ENCODE measurements at regions not wholly inside any gene's neighbourhood (a gene's known extent, or its start where the extent isn't known, plus 50 kb on each side); places are given as distances from the start of the nearest gene placed in this dataset.

DNA sequence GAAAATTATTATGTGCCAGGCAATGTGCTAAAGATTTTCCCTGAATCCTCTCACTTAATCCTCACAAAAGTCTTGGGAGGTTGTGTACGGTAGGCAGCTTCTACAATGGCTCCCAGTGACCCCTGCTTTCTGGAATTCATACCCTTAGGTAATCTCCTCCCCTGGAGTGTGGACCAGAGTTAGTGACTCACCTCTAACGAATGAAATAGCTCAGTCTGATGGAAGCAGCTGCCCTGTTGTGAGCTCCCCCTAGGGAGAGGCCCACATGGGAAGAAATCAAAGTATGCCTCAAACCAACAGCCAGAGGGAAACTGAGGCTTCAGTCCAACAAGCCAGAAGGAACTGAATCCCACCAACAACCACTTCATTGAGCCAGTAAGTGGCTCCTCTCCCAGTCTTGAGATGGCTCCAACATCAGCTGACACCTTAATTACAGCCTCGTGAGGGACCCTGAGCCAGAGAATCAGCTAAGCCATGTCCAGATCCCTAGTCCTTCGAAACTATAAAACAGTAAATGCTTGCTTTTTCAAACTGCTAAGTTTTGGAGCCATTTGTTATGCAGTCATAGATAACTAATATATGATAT, 98.9 kb upstream of the ISX start:
- Mint-ChIP-seq H3K9me3 (no peaks in the 10 kb centered on the region), H3K4me1 (no peaks in the 10 kb centered on the region), H3K4me3 (no peak overlapping the region), H3K36me3 (no peaks in the 10 kb centered on the region), H3K27me3 (peaks cover 2% of the 10 kb centered on the region), H3K27ac (no peak overlapping the region)

DNA sequence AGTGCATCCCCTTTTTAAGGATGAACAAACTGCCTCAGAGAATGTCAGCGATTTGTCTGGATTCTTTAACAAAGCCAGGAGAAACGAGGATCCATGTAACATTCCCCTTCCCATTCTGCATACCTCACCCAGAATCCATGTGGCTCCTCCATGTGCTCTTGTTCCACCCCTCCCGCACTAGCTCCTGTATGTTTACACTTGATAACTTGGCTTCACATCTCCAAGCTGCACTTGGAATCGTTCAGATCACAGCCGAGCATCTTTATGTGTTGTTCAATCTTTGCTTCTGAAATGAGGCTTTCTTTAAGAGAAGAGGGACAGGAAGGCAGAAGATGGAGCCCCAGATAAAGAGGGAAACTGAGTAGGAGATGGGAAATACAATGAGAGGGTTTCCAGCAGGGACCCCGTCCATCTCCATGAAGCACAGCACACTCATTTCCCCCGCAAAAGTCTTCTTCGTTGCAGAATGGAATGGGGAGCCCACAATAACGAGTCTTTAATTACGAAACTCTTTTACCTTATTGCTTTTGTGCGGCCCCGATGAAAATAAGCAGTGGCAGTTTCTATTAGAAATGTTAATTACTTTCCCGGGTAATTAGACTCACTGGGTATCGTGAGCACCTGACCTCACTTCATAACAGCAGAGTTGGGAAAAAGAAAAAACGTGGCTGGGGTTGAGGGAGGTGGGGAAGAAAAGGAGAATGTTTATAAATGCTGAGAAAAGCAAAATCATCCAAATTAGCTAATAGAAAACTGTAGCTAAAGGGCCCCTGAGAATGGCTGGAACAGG, 96.8 kb upstream of the ISX start:
- Mint-ChIP-seq H3K4me1 (no peaks in the 10 kb centered on the region), H3K27ac (no peak overlapping the region), H3K36me3 (no peaks in the 10 kb centered on the region), H3K4me3 (no peak overlapping the region), H3K27me3 (peaks cover 6% of the 10 kb centered on the region), H3K9me3 (no peaks in the 10 kb centered on the region)

DNA sequence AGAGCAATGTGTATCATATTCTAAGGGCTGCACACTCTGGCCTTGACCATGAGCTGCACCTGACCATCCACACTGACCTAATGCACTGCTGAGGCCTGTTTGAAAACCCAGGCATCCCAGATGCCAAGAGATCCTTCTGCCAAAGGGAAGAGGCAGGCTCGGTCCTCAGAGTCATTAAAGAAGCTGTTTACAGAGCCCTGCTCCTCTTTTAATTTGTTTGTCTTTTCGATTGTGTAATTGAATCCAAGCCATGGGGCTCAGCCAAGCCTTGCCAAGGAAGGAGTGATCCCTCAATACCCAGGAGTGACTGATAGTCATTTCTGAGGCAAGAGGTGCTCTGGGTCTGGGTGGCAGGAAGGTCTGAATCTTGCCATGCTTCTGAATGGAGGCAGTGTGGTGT, 94.5 kb upstream of the ISX start:
- Mint-ChIP-seq H3K27me3 (peaks cover 6% of the 10 kb centered on the region), H3K4me1 (no peaks in the 10 kb centered on the region), H3K4me3 (no peak overlapping the region), H3K27ac (no peak overlapping the region), H3K9me3 (no peaks in the 10 kb centered on the region), H3K36me3 (no peaks in the 10 kb centered on the region)

DNA sequence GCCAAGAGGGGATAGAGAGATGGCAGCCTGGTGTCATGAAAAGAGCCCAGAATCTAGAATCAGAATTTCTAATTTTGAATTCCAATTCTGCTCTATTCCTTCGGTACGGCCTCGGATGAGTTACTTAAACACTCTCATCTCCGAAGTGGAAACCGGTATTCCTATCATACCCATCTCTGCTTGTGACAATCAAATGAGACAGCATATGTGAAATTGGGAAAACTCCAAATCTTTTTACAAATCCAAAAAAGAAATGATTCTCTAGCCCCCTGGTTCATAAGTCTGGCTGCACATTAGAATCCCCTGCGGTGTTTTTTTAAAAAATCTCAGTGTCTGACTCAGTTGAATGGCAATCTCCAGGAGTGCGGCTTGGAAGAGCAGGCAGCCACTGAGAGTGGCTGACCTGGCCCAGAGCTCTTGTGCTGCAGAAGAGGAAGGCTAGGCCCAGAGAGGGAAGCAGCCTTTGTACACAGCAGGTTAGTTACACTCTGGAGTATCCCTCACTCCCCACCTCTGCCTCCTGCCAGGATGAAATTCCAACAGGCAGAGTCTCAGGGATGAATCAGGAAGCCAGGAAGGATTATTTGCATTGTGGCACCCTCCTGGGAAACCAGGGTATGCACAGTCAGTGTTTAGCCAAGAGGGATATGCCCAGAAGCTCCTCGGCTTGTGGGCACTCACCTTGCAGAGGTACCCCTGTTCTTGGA, 93.6 kb upstream of the ISX start:
- Mint-ChIP-seq H3K4me3 (no peak overlapping the region), H3K27me3 (peaks cover 6% of the 10 kb centered on the region), H3K4me1 (no peaks in the 10 kb centered on the region), H3K36me3 (no peaks in the 10 kb centered on the region), H3K9me3 (no peaks in the 10 kb centered on the region), H3K27ac (no peak overlapping the region)

DNA sequence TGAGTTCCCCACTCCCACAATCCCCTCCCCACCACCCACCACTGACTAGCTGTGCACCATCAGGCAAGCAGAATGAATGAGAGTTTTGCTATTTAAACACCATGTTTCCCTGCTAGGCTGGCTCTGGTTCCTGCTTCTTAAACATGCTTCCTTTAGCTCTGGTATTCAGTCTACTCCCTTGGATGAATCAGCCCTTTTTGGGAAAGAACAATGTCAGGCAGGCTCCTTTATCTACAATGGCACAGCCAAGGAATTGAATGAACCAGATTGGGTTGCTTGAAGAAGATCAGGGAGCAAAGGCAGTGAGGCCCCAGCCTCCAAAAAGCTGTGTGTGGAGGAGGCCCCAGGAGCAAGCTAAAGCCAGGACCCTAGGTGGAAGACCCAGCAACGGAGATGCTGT, 92.9 kb upstream of the ISX start:
- Mint-ChIP-seq H3K36me3 (no peaks in the 10 kb centered on the region), H3K27ac (no peak overlapping the region), H3K4me3 (no peak overlapping the region), H3K4me1 (no peaks in the 10 kb centered on the region), H3K27me3 (peaks cover 6% of the 10 kb centered on the region), H3K9me3 (no peaks in the 10 kb centered on the region)

DNA sequence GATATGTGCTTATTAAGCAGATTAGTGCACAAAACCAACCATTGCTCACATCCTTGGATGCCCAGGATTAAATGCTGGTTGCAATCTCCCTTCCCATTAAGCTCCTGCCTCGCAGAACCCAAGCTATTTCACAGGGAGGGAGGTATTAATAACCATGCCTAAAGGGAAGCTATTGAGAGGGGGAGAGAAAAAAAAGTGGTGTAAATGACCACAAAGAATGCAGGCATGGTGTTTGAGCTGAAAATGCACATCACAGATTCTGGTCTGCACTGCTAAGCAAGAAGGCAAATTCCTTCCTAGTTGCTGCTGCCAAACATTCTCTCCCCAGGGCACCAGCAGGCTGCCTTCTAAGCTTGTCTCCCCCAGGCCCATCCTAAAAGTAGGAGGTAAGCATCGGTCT, 92.0 kb upstream of the ISX start:
- Mint-ChIP-seq H3K27me3 (peaks cover 6% of the 10 kb centered on the region), H3K4me1 (no peaks in the 10 kb centered on the region), H3K36me3 (no peaks in the 10 kb centered on the region), H3K9me3 (no peaks in the 10 kb centered on the region), H3K4me3 (no peak overlapping the region), H3K27ac (no peak overlapping the region)

DNA sequence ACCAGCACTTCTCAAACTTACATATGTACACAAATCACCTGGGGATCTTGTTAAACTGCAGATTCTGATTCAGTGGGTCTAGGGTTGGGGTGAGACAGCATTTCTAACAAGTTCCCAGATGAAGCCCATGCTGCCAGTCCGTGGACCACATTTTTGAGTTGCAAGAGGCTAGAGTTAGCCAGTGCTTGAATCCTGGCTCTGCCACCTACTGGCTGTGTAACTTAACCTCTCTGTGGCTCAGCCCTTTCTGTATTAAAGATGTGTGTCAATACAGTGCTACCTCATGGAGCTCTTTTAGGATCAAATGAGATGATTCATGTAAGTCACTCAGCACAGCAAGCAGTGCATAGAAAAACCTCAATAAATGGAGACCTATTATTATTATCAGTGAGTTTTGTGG, 90.2 kb upstream of the ISX start:
- H3K4me3 Mint-ChIP-seq = no peak overlapping the region
- no peaks in the 10 kb centered on the region for H3K36me3 Mint-ChIP-seq
- H3K4me1 Mint-ChIP-seq = no peaks in the 10 kb centered on the region
- H3K27me3 Mint-ChIP-seq = peaks cover 5% of the 10 kb centered on the region
- no peaks in the 10 kb centered on the region for H3K9me3 Mint-ChIP-seq
- no peak overlapping the region for H3K27ac Mint-ChIP-seq

DNA sequence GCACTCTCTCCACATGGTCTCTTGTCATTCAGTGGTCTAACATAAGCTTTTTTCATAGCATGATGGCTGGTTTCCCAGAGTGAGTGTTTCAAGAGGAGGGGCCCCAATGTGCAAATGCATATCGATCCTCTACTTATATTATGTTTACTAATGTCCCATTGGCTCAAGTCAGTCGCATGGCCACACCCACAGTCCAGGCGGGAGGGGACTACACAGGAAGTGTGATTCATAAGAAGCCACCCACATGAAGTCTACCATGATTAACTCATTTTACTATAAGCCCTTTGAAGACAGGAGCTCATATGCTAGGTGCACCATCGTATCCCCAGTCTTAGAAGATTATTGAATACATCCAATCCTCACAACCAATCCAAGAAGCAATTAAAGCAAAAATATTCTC, 89.5 kb upstream of the ISX start:
- no peaks in the 10 kb centered on the region for H3K9me3 Mint-ChIP-seq
- H3K27me3 Mint-ChIP-seq = peaks cover 3% of the 10 kb centered on the region
- H3K4me1 Mint-ChIP-seq = no peaks in the 10 kb centered on the region
- H3K27ac Mint-ChIP-seq = no peak overlapping the region
- H3K4me3 Mint-ChIP-seq = no peak overlapping the region
- no peaks in the 10 kb centered on the region for H3K36me3 Mint-ChIP-seq

DNA sequence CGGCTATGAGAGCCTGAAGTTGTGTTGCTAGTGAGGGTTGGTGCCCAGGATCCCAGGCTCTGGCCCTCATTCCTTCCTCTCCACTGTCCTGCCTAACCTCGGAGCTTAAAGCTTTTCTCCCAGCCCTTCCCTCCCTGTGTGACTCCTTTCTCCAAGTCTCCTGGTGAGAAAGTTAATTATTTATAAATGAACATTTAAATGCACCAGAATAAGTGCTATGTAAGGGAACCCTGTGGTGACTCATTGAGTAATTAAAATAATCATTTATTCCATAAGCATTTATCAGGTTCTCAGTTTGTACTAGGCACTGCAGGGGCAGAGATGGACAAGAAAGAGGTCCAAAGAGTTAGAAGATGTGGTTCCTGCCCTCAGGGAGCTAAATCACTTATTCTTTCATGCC, 89.1 kb upstream of the ISX start:
- H3K9me3 Mint-ChIP-seq = no peaks in the 10 kb centered on the region
- H3K36me3 Mint-ChIP-seq = no peaks in the 10 kb centered on the region
- no peak overlapping the region for H3K27ac Mint-ChIP-seq
- H3K4me3 Mint-ChIP-seq = no peak overlapping the region
- H3K4me1 Mint-ChIP-seq = no peaks in the 10 kb centered on the region
- peaks cover 3% of the 10 kb centered on the region for H3K27me3 Mint-ChIP-seq

DNA sequence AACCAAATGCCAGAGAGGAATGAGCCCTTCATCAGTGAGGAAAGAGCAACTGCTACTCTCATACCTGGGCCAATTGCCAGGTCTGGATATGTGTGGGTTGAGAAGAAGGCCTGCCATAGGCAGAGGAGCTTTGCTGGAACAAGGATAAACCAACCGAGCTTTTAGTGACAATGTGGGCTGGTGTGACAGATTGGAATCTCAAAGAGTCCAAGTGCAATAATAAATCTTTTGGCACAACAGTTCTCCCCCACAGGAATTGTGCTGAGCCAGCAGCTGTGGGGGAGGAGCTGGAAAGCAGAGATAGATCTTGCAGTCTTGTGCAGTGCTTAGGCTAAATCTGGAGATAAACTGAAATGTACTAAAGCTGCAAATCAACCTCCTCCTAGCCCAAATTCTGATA, 79.4 kb upstream of the ISX start:
- H3K27me3 Mint-ChIP-seq = peaks cover 6% of the 10 kb centered on the region
- peaks cover 2% of the 10 kb centered on the region for H3K36me3 Mint-ChIP-seq
- no peaks in the 10 kb centered on the region for H3K4me1 Mint-ChIP-seq
- no peak overlapping the region for H3K4me3 Mint-ChIP-seq
- H3K9me3 Mint-ChIP-seq = peaks cover 19% of the 10 kb centered on the region
- no peak overlapping the region for H3K27ac Mint-ChIP-seq

DNA sequence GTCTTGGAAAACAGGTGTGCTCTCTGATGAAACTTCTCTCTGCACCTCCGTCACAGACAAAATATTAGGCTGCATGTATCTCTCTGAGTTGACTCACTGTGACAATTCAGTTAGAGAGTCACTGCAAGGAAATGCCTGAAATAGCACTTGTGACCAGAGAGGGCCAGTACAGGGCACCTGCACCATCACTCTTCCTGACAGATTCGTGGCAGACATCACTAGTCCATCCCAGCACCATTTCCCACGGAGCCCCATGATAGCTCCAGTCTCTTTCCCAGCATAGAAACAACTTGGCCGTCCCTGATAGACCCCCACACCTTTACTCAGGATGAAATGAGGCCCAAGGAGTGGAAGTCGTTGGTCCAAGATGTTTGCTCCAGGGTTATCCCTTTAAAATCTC, 73.3 kb upstream of the ISX start:
- Mint-ChIP-seq H3K4me1 (no peaks in the 10 kb centered on the region), H3K27ac (no peak overlapping the region), H3K36me3 (peaks cover 2% of the 10 kb centered on the region), H3K9me3 (peaks cover 9% of the 10 kb centered on the region), H3K4me3 (no peak overlapping the region), H3K27me3 (peaks cover 1% of the 10 kb centered on the region)

DNA sequence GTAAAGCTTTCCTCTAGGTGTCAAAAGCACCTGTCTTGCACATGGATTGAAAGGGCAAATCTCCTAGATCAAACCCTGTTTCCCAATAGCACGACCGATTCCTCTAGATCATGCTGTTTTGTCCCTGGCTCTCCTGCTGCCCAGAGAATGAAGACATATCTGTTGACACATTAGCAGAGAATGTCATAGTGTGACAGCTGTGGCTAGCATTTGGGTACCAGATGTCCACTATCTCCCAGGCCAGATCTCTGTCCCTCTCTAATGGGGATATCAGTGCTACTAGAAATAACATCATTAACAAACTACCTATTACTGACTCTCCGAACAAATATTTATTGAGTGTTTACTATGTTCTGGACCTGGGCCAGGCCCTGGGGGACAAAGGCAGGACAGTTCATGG, 72.4 kb upstream of the ISX start:
- Mint-ChIP-seq H3K4me1 (no peaks in the 10 kb centered on the region), H3K27me3 (peaks cover 3% of the 10 kb centered on the region), H3K27ac (no peak overlapping the region), H3K9me3 (peaks cover under 1% of the 10 kb centered on the region), H3K36me3 (no peaks in the 10 kb centered on the region), H3K4me3 (no peak overlapping the region)

DNA sequence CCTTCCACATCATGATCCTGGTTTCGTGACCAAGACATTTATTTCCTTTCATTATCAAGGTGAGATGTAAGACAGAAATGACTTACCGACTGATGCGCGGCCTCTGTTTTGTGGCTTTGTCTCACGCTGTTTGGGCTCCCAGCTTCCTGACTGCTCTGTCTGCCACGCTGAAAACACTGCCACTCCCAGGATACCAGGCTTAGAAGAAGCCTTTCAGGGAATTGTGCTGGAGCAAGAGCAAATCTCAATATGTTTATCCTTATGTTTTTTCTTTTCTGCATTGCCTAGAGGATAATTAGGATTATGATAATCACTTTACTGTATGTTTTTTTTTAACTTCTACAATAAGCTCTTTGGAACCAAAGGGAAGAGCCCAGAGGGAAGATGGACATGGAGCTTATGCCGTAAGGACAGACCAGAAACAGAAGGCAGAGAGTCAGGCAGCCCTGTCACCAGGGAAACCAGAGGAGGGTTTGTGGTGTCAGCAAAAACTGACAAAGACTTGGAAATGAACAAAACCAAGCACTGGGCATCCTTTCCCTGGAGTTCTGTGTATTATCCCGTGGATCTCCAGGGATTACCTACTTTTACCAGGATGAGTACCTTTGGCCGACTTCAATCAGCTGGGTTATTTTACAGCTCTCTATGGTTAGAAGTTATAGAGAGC, 68.2 kb upstream of the ISX start:
- no peaks in the 10 kb centered on the region for H3K4me1 Mint-ChIP-seq
- H3K9me3 Mint-ChIP-seq = no peaks in the 10 kb centered on the region
- no peak overlapping the region for H3K4me3 Mint-ChIP-seq
- no peaks in the 10 kb centered on the region for H3K36me3 Mint-ChIP-seq
- H3K27ac Mint-ChIP-seq = no peak overlapping the region
- peaks cover 7% of the 10 kb centered on the region for H3K27me3 Mint-ChIP-seq

DNA sequence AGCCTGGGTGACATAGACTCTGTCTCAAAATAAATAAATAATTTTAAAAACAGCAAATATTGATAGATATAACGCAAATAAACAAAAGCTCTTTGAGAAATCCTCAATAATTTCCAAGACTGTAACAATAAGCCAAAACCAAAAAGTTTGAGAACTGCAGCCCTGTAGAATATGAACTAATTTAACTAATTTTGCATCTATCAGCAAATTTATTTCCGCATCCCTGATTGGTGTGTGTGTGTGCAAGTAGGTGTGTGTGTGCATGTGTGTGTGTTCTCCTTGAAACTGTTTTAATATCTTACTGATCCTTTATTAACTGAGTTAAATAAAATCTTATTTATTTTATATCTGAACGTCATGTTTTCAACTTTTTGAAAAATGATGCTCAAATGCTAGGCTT, 67.0 kb upstream of the ISX start:
- H3K9me3 Mint-ChIP-seq = no peaks in the 10 kb centered on the region
- H3K27me3 Mint-ChIP-seq = peaks cover 7% of the 10 kb centered on the region
- H3K27ac Mint-ChIP-seq = no peak overlapping the region
- H3K36me3 Mint-ChIP-seq = no peaks in the 10 kb centered on the region
- H3K4me1 Mint-ChIP-seq = no peaks in the 10 kb centered on the region
- no peak overlapping the region for H3K4me3 Mint-ChIP-seq

DNA sequence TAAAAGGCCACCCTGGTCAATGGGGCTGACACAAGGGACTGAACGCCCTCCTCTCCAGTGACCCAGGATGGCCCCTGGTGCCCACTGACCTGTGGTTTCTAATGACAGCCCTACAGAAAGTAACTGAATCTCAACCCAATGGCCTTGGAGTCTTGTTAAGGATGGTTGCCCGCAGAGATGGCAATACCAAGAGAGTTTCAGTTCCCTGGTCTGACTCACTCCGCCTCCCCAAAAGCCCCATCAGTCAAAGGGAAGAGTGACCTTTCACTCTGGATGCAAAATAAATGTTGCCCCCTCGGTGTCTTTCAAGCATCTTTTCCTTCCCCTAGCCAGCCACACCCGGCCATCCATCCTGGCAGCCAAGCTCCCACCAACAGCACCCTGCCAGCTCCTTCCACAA, 57.7 kb upstream of the ISX start:
- H3K27me3 Mint-ChIP-seq = peaks cover 1% of the 10 kb centered on the region
- no peak overlapping the region for H3K27ac Mint-ChIP-seq
- no peak overlapping the region for H3K4me3 Mint-ChIP-seq
- no peaks in the 10 kb centered on the region for H3K4me1 Mint-ChIP-seq
- no peaks in the 10 kb centered on the region for H3K36me3 Mint-ChIP-seq
- H3K9me3 Mint-ChIP-seq = no peaks in the 10 kb centered on the region

DNA sequence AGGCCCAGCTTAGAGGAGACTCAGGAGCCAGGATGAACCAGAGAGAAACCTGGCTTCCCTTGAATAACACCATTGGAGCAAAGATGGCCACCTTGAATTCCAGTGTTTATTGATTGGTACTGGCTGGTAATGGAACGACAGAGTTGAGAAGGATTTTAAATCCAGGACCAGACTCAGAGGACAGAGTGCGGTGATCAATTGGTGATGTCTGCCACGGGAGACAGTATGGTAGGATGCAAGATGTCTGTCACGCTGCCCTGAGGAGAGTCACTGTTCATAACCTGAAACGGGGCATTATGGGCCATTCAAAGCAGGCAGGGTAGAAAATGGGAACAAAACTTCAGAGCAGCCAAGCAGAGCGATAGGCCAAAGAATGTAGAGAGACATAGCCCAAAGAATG, 55.4 kb upstream of the ISX start:
- Mint-ChIP-seq H3K4me1 (no peaks in the 10 kb centered on the region), H3K27ac (no peak overlapping the region), H3K4me3 (no peak overlapping the region), H3K36me3 (no peaks in the 10 kb centered on the region), H3K27me3 (peaks cover 1% of the 10 kb centered on the region), H3K9me3 (no peaks in the 10 kb centered on the region)
